Natural killer cell (primary cell): ENCODE measurements at regions not wholly inside any gene's neighbourhood (a gene's known extent, or its start where the extent isn't known, plus 50 kb on each side); places are given as distances from the start of the nearest gene placed in this dataset.
"Not testable (repeated sequence)": the region's sequence is repeated elsewhere in the genome, so short reads cannot be mapped to it uniquely, and the experiment has no call there.

Experiments used
- ATAC-seq, 3 donors: fragments of 150-1000 bp in 2 of 3; fragments of 200-7000 bp in 1 of 3; cut with Tn5 transposase; 1 replicate in 1 of 3; 2 replicates in 2 of 3; pipeline ENCODE4 v1.10.0; 2021; ENCODE audit warnings: mild to moderate bottlenecking in 2 of 3, moderate library complexity in 2 of 3
- DNase-seq, 2 donors: peaks; one replicate each; pipeline versions ENCODE4 v3.0.0 to v3.0.0-alpha.2; 2013 to 2021; ENCODE audit warnings: mixed read lengths in 1 of 2
- H3K27ac ChIP-seq: one replicate; pipeline ENCODE4 v1.5.1; 2013; ENCODE audit warnings: mild to moderate bottlenecking, low read length
- H3K27me3 ChIP-seq: one replicate; pipeline ENCODE4 v1.6.1; 2013; ENCODE audit warnings: low read length; ENCODE audit not compliant: control insufficient read depth, insufficient read depth
- H3K36me3 ChIP-seq: one replicate; pipeline ENCODE4 v1.6.1; 2013; ENCODE audit warnings: low read length; ENCODE audit not compliant: control insufficient read depth, insufficient read depth
- H3K4me1 ChIP-seq: one replicate; pipeline ENCODE4 v1.6.1; 2013; ENCODE audit warnings: low read length; ENCODE audit not compliant: control insufficient read depth, insufficient read depth
- H3K4me3 ChIP-seq: one replicate; pipeline ENCODE4 v1.5.1; 2013; ENCODE audit warnings: low read length
- H3K9me3 ChIP-seq: one replicate; pipeline ENCODE4 v1.6.1; 2013; ENCODE audit warnings: low read length; ENCODE audit not compliant: control insufficient read depth, insufficient read depth
- H3K27ac Mint-ChIP-seq, 2 donors: one replicate each; pipeline ENCODE4 v1.8.0; 2022; ENCODE audit warnings: mild to moderate bottlenecking in 2 of 2, mixed read lengths in 2 of 2, moderate library complexity in 1 of 2
- H3K27me3 Mint-ChIP-seq, 2 donors: one replicate each; pipeline ENCODE4 v1.8.0; 2022; ENCODE audit warnings: low read depth in 2 of 2, mixed read lengths in 2 of 2
- H3K36me3 Mint-ChIP-seq: one replicate; pipeline ENCODE4 v1.8.0; 2022; ENCODE audit warnings: mixed read lengths
- H3K4me1 Mint-ChIP-seq, 2 donors: one replicate each; pipeline ENCODE4 v1.8.0; 2022; ENCODE audit warnings: mixed read lengths in 2 of 2
- H3K4me3 Mint-ChIP-seq: one replicate; pipeline ENCODE4 v1.8.0; 2022; ENCODE audit warnings: mild to moderate bottlenecking, moderate library complexity, mixed read lengths
- H3K9me3 Mint-ChIP-seq, 2 donors: one replicate each; pipeline ENCODE4 v1.8.0; 2022; ENCODE audit warnings: mixed read lengths in 2 of 2
- CTCF ChIP-seq: fragments of 200-600 bp; IDR thresholded peaks from one replicate; pipeline ENCODE4 v1.8.0; 2022; ENCODE audit warnings: antibody characterized with exemption
- WGBS: methylation state at CpG from one replicate; pipeline ENCODE4 v1.1.7; 2013; ENCODE audit warnings: missing lambda C conversion rate; ENCODE audit not compliant: insufficient coverage; 5-methylcytosine and 5-hydroxymethylcytosine counted together
- intact Hi-C: fragments of 100-400 bp; cut with micrococcal nuclease; formaldehyde crosslinking; loops from one replicate; pipeline ENCODE4 v1.14.2; 2022

- WGBS, result 83% methylated on average over 3 of the region's 3 CpGs
- H3K27ac ChIP-seq, result no peak overlapping the region
- intact Hi-C loops, result no loop called here
- no peak overlapping the region for H3K27ac Mint-ChIP-seq
- DNase-seq, result no peak
- H3K36me3 Mint-ChIP-seq, result peaks cover 7% of the 10 kb centered on the region
- H3K36me3 ChIP-seq, result no peaks in the 10 kb centered on the region
- no peak overlapping the region for H3K4me3 Mint-ChIP-seq
- H3K4me1 ChIP-seq, result no peaks in the 10 kb centered on the region
- TF ChIP-seq CTCF, result no peak
- H3K27me3 Mint-ChIP-seq, result no peaks in the 10 kb centered on the region
- H3K9me3 ChIP-seq, result peaks cover 21% of the 10 kb centered on the region
- peaks cover 11 to 20% of the 10 kb centered on the region in 2 donors for H3K9me3 Mint-ChIP-seq
- no peaks in the 10 kb centered on the region for H3K4me1 Mint-ChIP-seq
- no peak overlapping the region for H3K4me3 ChIP-seq
- ATAC-seq, result no peak
- no peaks in the 10 kb centered on the region for H3K27me3 ChIP-seq
These were observed 136.3 kb downstream of the ZNF248 start for GRCh38 chr10:37721100-37721499.

GRCh38 chr10:37718060-37718459 lies 139.3 kb downstream of the ZNF248 start:
- H3K27ac Mint-ChIP-seq, ATAC-seq, H3K36me3 Mint-ChIP-seq, H3K4me1 ChIP-seq, H3K27me3 Mint-ChIP-seq, H3K27me3 ChIP-seq, H3K27ac ChIP-seq, H3K4me3 Mint-ChIP-seq, H3K36me3 ChIP-seq, DNase-seq, H3K4me3 ChIP-seq, H3K4me1 Mint-ChIP-seq, intact Hi-C loops: not testable (repeated sequence)
- 80% methylated on average over 6 of the region's 6 CpGs for WGBS
- H3K9me3 Mint-ChIP-seq, result peaks cover 15 to 20% of the 10 kb centered on the region in 2 donors
- H3K9me3 ChIP-seq, result peaks cover 24% of the 10 kb centered on the region

GRCh38 chr10:37713642-37714041 lies 143.8 kb downstream of the ZNF248 start:
- intact Hi-C loops, result no loop called here
- peaks cover 23% of the 10 kb centered on the region for H3K9me3 ChIP-seq
- H3K27ac ChIP-seq, result no peak overlapping the region
- H3K4me1 ChIP-seq, result no peaks in the 10 kb centered on the region
- H3K4me1 Mint-ChIP-seq, result no peaks in the 10 kb centered on the region
- H3K36me3 ChIP-seq, result no peaks in the 10 kb centered on the region
- no peaks in the 10 kb centered on the region for H3K27me3 Mint-ChIP-seq
- no peak overlapping the region for H3K27ac Mint-ChIP-seq
- H3K9me3 Mint-ChIP-seq, result peaks cover 10 to 17% of the 10 kb centered on the region in 2 donors
- 74% methylated on average over 2 of the region's 3 CpGs for WGBS
- H3K27me3 ChIP-seq, result no peaks in the 10 kb centered on the region
- DNase-seq (no peak), ATAC-seq (no peak)
- H3K4me3 Mint-ChIP-seq, result no peak overlapping the region
- H3K36me3 Mint-ChIP-seq, result peaks cover 2% of the 10 kb centered on the region
- H3K4me3 ChIP-seq, result no peak overlapping the region
- TF ChIP-seq CTCF, result no peak

- Mint-ChIP-seq H3K4me1 (no peaks in the 10 kb centered on the region), H3K9me3 (peaks cover 10 to 15% of the 10 kb centered on the region in 2 donors), H3K4me3 (no peak overlapping the region), H3K27me3 (no peaks in the 10 kb centered on the region), H3K27ac (no peak overlapping the region), H3K36me3 (no peaks in the 10 kb centered on the region)
- no peak overlapping the region for H3K27ac ChIP-seq
- no peaks in the 10 kb centered on the region for H3K4me1 ChIP-seq
- intact Hi-C loops, result no loop called here
- H3K4me3 ChIP-seq, result no peak overlapping the region
- DNase-seq (no peak), ATAC-seq (no peak)
- no peaks in the 10 kb centered on the region for H3K27me3 ChIP-seq
- 75% methylated on average over 3 of the region's 3 CpGs for whole genome bisulfite sequencing
- no peaks in the 10 kb centered on the region for H3K36me3 ChIP-seq
- TF ChIP-seq CTCF, result no peak
- peaks cover 22% of the 10 kb centered on the region for H3K9me3 ChIP-seq
These were observed 144.3 kb downstream of the ZNF248 start for GRCh38 chr10:37713132-37713501.
